GM06990 (cell line): ENCODE measurements at regions not wholly inside any gene's neighbourhood (a gene's known extent, or its start where the extent isn't known, plus 50 kb on each side); places are given as distances from the start of the nearest gene placed in this dataset.
"Not testable (repeated sequence)": the region's sequence is repeated elsewhere in the genome, so short reads cannot be mapped to it uniquely, and the experiment has no call there.

Experiments used
- DNase-seq: peaks from one replicate; pipeline ENCODE4 v3.0.0-alpha.2; 2011; ENCODE audit not compliant: insufficient read length; ENCODE audit errors: extremely low read depth
- H3K27me3 ChIP-seq: replicated peaks from 2 replicates; pipeline ENCODE4 v1.6.0; 2011; ENCODE audit warnings: low read length; ENCODE audit not compliant: control insufficient read depth, insufficient read depth
- H3K36me3 ChIP-seq: 2 replicates; pipeline ENCODE4 v1.5.1; 2011; ENCODE audit warnings: low read length; ENCODE audit not compliant: control insufficient read depth, insufficient read depth
- H3K4me3 ChIP-seq: replicated peaks from 2 replicates; pipeline ENCODE4 v1.5.1; 2011; ENCODE audit warnings: low read depth, mild to moderate bottlenecking, control low read depth, low read length
- CTCF ChIP-seq: IDR thresholded peaks from 2 replicates; pipeline ENCODE4 v1.5.1; 2011; ENCODE audit warnings: low read length, control low read depth, mild to moderate bottlenecking, inconsistent platforms; ENCODE audit not compliant: insufficient read depth, poor library complexity, severe bottlenecking

DNA sequence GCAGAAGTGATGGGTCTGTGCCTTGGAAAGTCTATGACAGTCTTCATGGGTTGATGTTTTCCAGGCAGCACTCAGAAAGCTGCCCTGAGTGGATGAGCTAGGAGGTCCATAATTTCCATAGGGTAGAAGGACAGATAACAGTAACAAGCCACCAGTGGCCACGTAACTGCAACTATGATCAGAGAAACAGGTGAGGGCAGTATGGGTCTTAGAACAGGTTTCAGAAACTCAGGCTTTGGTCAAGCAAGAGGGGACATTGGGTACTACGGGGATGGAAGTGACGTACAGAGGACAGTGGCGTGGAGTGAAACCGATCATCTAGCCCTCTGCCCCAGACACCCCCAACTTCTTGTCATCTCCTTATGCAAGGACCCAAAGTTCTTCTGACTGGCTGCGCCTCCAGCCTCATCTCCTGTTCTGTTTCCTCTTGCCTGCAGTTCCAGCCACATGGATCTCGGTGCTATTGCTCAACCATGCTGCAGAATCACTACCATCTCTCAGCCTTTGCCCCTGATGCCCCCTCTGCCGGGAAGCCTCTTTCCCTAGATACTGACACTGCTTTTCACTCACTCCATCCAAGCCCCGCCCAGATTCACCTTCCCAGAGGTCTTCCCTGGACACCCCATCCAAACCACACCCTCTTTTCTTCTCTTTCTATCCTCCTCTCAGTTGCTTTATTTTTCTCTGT, 123.4 kb downstream of the MFAP3L start:
- no peak for DNase-seq
- H3K27me3 ChIP-seq: no peaks in the 10 kb centered on the region
- no peaks in the 10 kb centered on the region for H3K36me3 ChIP-seq
- TF ChIP-seq CTCF: no peak
- no peak overlapping the region for H3K4me3 ChIP-seq

GRCh38 chr4:169900241-169900845, 125.9 kb downstream of the MFAP3L start:
- no peak for TF ChIP-seq CTCF
- H3K4me3 ChIP-seq: no peak overlapping the region
- H3K27me3 ChIP-seq: no peaks in the 10 kb centered on the region
- no peaks in the 10 kb centered on the region for H3K36me3 ChIP-seq
- DNase-seq: no peak

DNA sequence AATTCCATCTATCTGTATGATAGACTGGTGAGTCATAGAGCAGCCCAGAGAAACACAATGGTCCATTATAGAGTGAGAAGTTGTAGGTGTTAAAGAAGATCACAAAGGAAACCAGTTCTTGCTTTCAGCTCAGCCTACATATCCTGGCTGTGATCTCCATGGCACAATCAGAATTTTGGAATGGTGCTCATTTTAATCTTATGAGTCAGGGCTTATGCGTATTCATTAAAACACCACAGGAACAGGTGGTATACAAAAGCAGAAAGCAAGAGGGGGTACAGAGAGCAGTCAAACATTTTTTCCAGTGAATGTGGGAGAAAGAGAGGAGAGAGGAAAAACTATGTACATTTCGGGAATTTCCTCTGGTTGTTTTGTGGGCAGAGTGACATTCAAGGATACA, 126.9 kb downstream of the MFAP3L start:
- no peak for TF ChIP-seq CTCF
- no peaks in the 10 kb centered on the region for H3K27me3 ChIP-seq
- H3K36me3 ChIP-seq: no peaks in the 10 kb centered on the region
- H3K4me3 ChIP-seq: no peak overlapping the region
- no peak for DNase-seq

- DNase-seq: no peak
- no peak for TF ChIP-seq CTCF
- no peak overlapping the region for H3K4me3 ChIP-seq
- no peaks in the 10 kb centered on the region for H3K27me3 ChIP-seq
- no peaks in the 10 kb centered on the region for H3K36me3 ChIP-seq
Measured at GRCh38 chr4:169898095-169898494, 128.1 kb downstream of the MFAP3L start.

DNA sequence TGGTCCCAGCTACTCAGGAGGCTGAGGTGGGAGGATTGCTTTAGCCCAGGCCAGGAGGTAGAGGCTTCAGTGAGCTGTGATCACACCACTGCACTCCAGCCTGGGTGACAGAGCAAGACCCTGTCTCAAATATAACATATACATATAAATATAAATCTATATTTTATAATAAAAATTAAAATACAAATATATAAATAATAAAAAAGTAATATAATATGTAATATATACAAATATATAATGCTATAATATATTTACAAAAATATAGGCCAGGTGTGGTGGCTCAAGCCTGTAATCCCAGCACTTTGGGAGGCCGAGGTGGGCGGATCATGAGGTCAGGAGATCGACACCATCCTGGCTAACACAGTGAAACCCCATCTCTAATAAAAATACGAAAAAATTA, 131.4 kb downstream of the MFAP3L start:
- not testable (repeated sequence) for H3K36me3 ChIP-seq, H3K27me3 ChIP-seq, H3K4me3 ChIP-seq, DNase-seq

DNA sequence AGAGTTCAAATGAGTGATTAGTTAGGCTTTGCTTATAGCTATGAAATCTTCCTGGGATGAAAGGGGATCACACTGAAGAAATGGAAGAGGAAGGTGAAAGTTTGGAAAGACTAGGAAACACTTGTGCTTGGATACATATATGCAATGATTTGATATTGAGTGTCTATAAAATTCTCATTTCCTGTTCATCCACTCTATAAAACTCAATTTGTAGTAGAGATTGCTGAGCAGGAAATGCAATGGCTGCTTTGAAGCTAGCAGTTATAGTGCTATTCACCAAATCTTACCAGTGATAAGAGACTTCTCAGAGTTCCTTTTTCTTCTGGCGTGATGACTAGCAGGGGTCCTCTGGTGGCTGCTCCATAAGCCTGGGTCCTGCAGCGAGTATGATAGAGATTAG, 128.1 kb upstream of the HPF1 start:
- H3K36me3 ChIP-seq: no peaks in the 10 kb centered on the region
- H3K27me3 ChIP-seq: no peaks in the 10 kb centered on the region
- no peak for TF ChIP-seq CTCF
- no peak for DNase-seq
- H3K4me3 ChIP-seq: no peak overlapping the region
